Prostate gland (tissue), 2 donors: ENCODE measurements at regions not wholly inside any gene's neighbourhood (a gene's known extent, or its start where the extent isn't known, plus 50 kb on each side); places are given as distances from the start of the nearest gene placed in this dataset.

Source experiments
- CTCF ChIP-seq, 4 experiments: fragments of 200-600 bp in 2 of 4; fragments of 450-650 bp in 2 of 4; sonication (generic) in 2 of 4; IDR thresholded peaks; 1 replicate in 3 of 4; 2 replicates in 1 of 4; pipeline ENCODE4 v1.5.1; 2016 to 2019; ENCODE audit warnings: antibody characterized with exemption in 4 of 4, mild to moderate bottlenecking in 2 of 4, moderate library complexity in 2 of 4
- POLR2A ChIP-seq: fragments of 450-650 bp; IDR thresholded peaks from one replicate; pipeline ENCODE4 v1.6.1; 2016; ENCODE audit warnings: antibody characterized with exemption, mild to moderate bottlenecking
- POLR2AphosphoS5 ChIP-seq: sonication (generic); formaldehyde crosslinking; IDR thresholded peaks from one replicate; pipeline ENCODE4 v1.6.1; 2017; ENCODE audit warnings: antibody characterized with exemption

GRCh38 chr3:168958466-168958865, 705.0 kb downstream of the MECOM start:
- TF ChIP-seq CTCF (IDR thresholded peaks at IDR 0.05) (no peak), POLR2A (no peak), POLR2AphosphoS5 (no peak)
